ENCODE measurements at regions not wholly inside any gene's neighbourhood (a gene's known extent, or its start where the extent isn't known, plus 50 kb on each side); places are given as distances from the start of the nearest gene placed in this dataset.

- Histone ChIP-seq H3K4me1 (ENCODE audit: control insufficient read depth, extremely low read depth, insufficient read depth, low read length) (peaks cover 24% of the 10 kb centered on the region), H3K27ac (ENCODE audit: control insufficient read depth, insufficient read depth, low read length) (no peak overlapping the region), H3K4me3 (ENCODE audit: control insufficient read depth in 2 of 3, extremely low read depth in 1 of 3, insufficient read depth in 2 of 3, low read depth in 1 of 3, low read length in 3 of 3) (no peak overlapping the region), H3K4me2 (ENCODE audit: control insufficient read depth, extremely low read depth, insufficient read depth, low read depth, low read length) (no peak overlapping the region), H2AFZ (ENCODE audit: control insufficient read depth, low read length) (peak overlapping the region; percentile 16), H3K9ac (ENCODE audit: control insufficient read depth, extremely low read depth, insufficient read depth, low read length) (no peak overlapping the region), H3K79me2 (ENCODE audit: control insufficient read depth, insufficient read depth, low read length) (no peaks in the 10 kb centered on the region), H3K27me3 (ENCODE audit: control insufficient read depth, extremely low read depth, insufficient read depth, low read length) (no peaks in the 10 kb centered on the region), H4K20me1 (ENCODE audit: control insufficient read depth, extremely low read depth, insufficient read depth, low read length) (no peaks in the 10 kb centered on the region), H3K9me3 (ENCODE audit: control insufficient read depth, low read depth, low read length) (peaks cover 2% of the 10 kb centered on the region), H3K36me3 (ENCODE audit: control insufficient read depth in 2 of 2, extremely low read depth in 1 of 2, insufficient read depth in 2 of 2, low read length in 2 of 2) (no peaks in the 10 kb centered on the region), H3K9me1 (ENCODE audit: control insufficient read depth, extremely low read depth, insufficient read depth, low read length) (no peaks in the 10 kb centered on the region)
- DNase-seq (ENCODE audit: low read depth, low spot score), result no peak
- no peak for FAIRE-seq
- dilution Hi-C loops (cut with MboI; ENCODE audit: extremely low pct_ligation_motif_present, low sequenced_read_pairs), result no loop called here
- TF ChIP-seq EZH2 (IDR thresholded peaks at IDR 0.05; ENCODE audit: low read length) (no peak), CTCF (optimal IDR thresholded peaks at IDR 0.05 in 1 of 3, IDR thresholded peaks at IDR 0.05 in 1 of 3, conservative IDR thresholded peaks at IDR 0.05 in 1 of 3; ENCODE audit: extremely low read depth in 1 of 3, insufficient read depth in 2 of 3, low read length in 3 of 3) (no peak)
These were observed 112.7 kb upstream of the FST start for GRCh38 chr5:53367727-53368126.

- no peak overlapping the region for H3K4me2 ChIP-seq (ENCODE audit: control insufficient read depth, extremely low read depth, insufficient read depth, low read depth, low read length)
- H4K20me1 ChIP-seq (ENCODE audit: control insufficient read depth, extremely low read depth, insufficient read depth, low read length), result no peaks in the 10 kb centered on the region
- H3K36me3 ChIP-seq (ENCODE audit: control insufficient read depth in 2 of 2, extremely low read depth in 1 of 2, insufficient read depth in 2 of 2, low read length in 2 of 2), result no peaks in the 10 kb centered on the region
- H2AFZ ChIP-seq (ENCODE audit: control insufficient read depth, low read length), result no peak overlapping the region
- H3K79me2 ChIP-seq (ENCODE audit: control insufficient read depth, insufficient read depth, low read length), result no peaks in the 10 kb centered on the region
- dilution Hi-C loops (cut with MboI; ENCODE audit: extremely low pct_ligation_motif_present, low sequenced_read_pairs), result no loop called here
- H3K27ac ChIP-seq (ENCODE audit: control insufficient read depth, insufficient read depth, low read length), result no peak overlapping the region
- no peaks in the 10 kb centered on the region for H3K9me1 ChIP-seq (ENCODE audit: control insufficient read depth, extremely low read depth, insufficient read depth, low read length)
- no peak overlapping the region for H3K9ac ChIP-seq (ENCODE audit: control insufficient read depth, extremely low read depth, insufficient read depth, low read length)
- no peak for TF ChIP-seq CTCF (optimal IDR thresholded peaks at IDR 0.05 in 1 of 3, IDR thresholded peaks at IDR 0.05 in 1 of 3, conservative IDR thresholded peaks at IDR 0.05 in 1 of 3; ENCODE audit: extremely low read depth in 1 of 3, insufficient read depth in 2 of 3, low read length in 3 of 3)
- TF ChIP-seq EZH2 (IDR thresholded peaks at IDR 0.05; ENCODE audit: low read length), result no peak
- H3K9me3 ChIP-seq (ENCODE audit: control insufficient read depth, low read depth, low read length), result peaks cover 2% of the 10 kb centered on the region
- no peaks in the 10 kb centered on the region for H3K27me3 ChIP-seq (ENCODE audit: control insufficient read depth, extremely low read depth, insufficient read depth, low read length)
- no peak overlapping the region for H3K4me3 ChIP-seq (ENCODE audit: control insufficient read depth in 2 of 3, extremely low read depth in 1 of 3, insufficient read depth in 2 of 3, low read depth in 1 of 3, low read length in 3 of 3)
- peaks cover 21% of the 10 kb centered on the region for H3K4me1 ChIP-seq (ENCODE audit: control insufficient read depth, extremely low read depth, insufficient read depth, low read length)
- FAIRE-seq (peak; percentile 29), DNase-seq (ENCODE audit: low read depth, low spot score) (no peak)
These were observed 111.9 kb upstream of the FST start for GRCh38 chr5:53368516-53368915.

Data from keratinocyte (primary cell).